HepG2 (cell line): ENCODE measurements at regions not wholly inside any gene's neighbourhood (a gene's known extent, or its start where the extent isn't known, plus 50 kb on each side); places are given as distances from the start of the nearest gene placed in this dataset.

ENCODE experiments used
- CREB1 ChIP-seq, 2 experiments: fragments of 450-650 bp in 1 of 2; IDR thresholded peaks; 2 replicates each; pipeline ENCODE4 v1.6.1; 2016 to 2017; ENCODE audit warnings: control low read depth in 1 of 2, mild to moderate bottlenecking in 1 of 2, missing compliant biosample characterization in 1 of 2, missing genetic modification characterization in 1 of 2
- EZH2 ChIP-seq: conservative IDR thresholded peaks from 2 replicates; pipeline ENCODE4 v1.6.1; 2012; ENCODE audit warnings: mild to moderate bottlenecking, low read depth, low read length, moderate library complexity
- NFIC ChIP-seq: IDR thresholded peaks from 2 replicates; pipeline ENCODE4 v1.6.1; 2012; ENCODE audit warnings: mild to moderate bottlenecking, low read length, inconsistent platforms
- ZNF558 ChIP-seq: sonication (generic); formaldehyde crosslinking; IDR thresholded peaks from 2 replicates; pipeline ENCODE4 v1.9.0; 2022; ENCODE audit warnings: mild to moderate bottlenecking, missing genetic modification reagents, borderline replicate concordance

- TF ChIP-seq EZH2: no peak
- TF ChIP-seq CREB1 (IDR thresholded peaks at IDR 0.05): no peak
- TF ChIP-seq CREB1 (CRISPR knock-in tag; IDR thresholded peaks at IDR 0.05): no peak
- no peak for TF ChIP-seq ZNF558 (CRISPR knock-in tag)
- TF ChIP-seq NFIC: no peak
Measured at GRCh38 chr20:25992146-25992545, 295.5 kb upstream of the ZNF337 start.
